SK-N-SH (cell line): ENCODE measurements at regions not wholly inside any gene's neighbourhood (a gene's known extent, or its start where the extent isn't known, plus 50 kb on each side); places are given as distances from the start of the nearest gene placed in this dataset.

Experiments used
- CTCF ChIA-PET: fragments of 300-600, 350-600 bp; formaldehyde crosslinking; extraction: SDS; loops from one replicate; lab custom pipeline; 2021; lab: Yijun Ruan, JAX
- POLR2A ChIA-PET: fragments of 350-600 bp; sonication (Branson Sonifier 250); formaldehyde crosslinking; extraction: SDS; loops from one replicate; lab custom pipeline; 2020; ENCODE audit warnings: antibody characterized with exemption, inconsistent platforms; lab: Yijun Ruan, JAX
- DNase-seq: peaks from one replicate; pipeline ENCODE4 v3.0.0; 2012
- H2AFZ ChIP-seq: fragments of 200-600 bp; sonication (generic); 2 replicates; pipeline ENCODE4 v1.8.1; 2016; ENCODE audit warnings: antibody characterized with exemption, mild to moderate bottlenecking, low read depth
- H3F3A ChIP-seq: fragments of 200-600 bp; sonication (generic); replicated peaks from 2 replicates; pipeline ENCODE3; 2016; ENCODE audit warnings: antibody characterized with exemption, mild to moderate bottlenecking; ENCODE audit not compliant: insufficient read depth
- H3K27ac ChIP-seq, 2 experiments: fragments of 200-500 bp in 1 of 2; fragments of 200-600 bp in 1 of 2; sonication (Bioruptor generic) in 1 of 2; sonication (generic), shearing (Covaris generic) in 1 of 2; 2 replicates each; pipeline versions ENCODE4 v1.5.1 to v1.6.1; 2014 to 2016; ENCODE audit warnings: low read depth in 2 of 2, inconsistent platforms in 1 of 2, low read length in 1 of 2, mild to moderate bottlenecking in 1 of 2, mixed read lengths in 1 of 2
- H3K27me3 ChIP-seq: fragments of 200-600 bp; sonication (generic), shearing (Covaris generic); 2 replicates; pipeline ENCODE4 v1.6.1; 2016; ENCODE audit warnings: mixed run types; ENCODE audit not compliant: insufficient read depth
- H3K36me3 ChIP-seq, 2 experiments: fragments of 200-500 bp in 1 of 2; fragments of 200-600 bp in 1 of 2; sonication (Bioruptor generic) in 1 of 2; sonication (generic) in 1 of 2; replicated peaks in 1 of 2; 2 replicates each; pipeline versions ENCODE3 to v1.5.1; 2014 to 2016; ENCODE audit warnings: low read length in 1 of 2, mild to moderate bottlenecking in 1 of 2; ENCODE audit not compliant: insufficient read depth in 2 of 2, control insufficient read depth in 1 of 2
- H3K4me1 ChIP-seq, 2 experiments: fragments of 200-500 bp in 1 of 2; fragments of 200-600 bp in 1 of 2; sonication (Bioruptor generic) in 1 of 2; sonication (generic), shearing (Covaris generic) in 1 of 2; 2 replicates each; pipeline versions ENCODE4 v1.5.1 to v1.6.1; 2014 to 2016; ENCODE audit warnings: low read depth in 1 of 2, low read length in 1 of 2, mixed run types in 1 of 2; ENCODE audit not compliant: insufficient read depth in 2 of 2, control insufficient read depth in 1 of 2
- H3K4me2 ChIP-seq: fragments of 200-600 bp; sonication (generic), shearing (Covaris generic); 2 replicates; pipeline ENCODE4 v1.6.1; 2017; ENCODE audit warnings: mixed run types
- H3K4me3 ChIP-seq, 2 experiments: fragments of 200-500 bp in 1 of 2; fragments of 200-600 bp in 1 of 2; sonication (Bioruptor generic) in 1 of 2; sonication (generic), shearing (Covaris generic) in 1 of 2; 2 replicates each; pipeline versions ENCODE4 v1.5.1 to v1.8.1; 2014 to 2016; ENCODE audit warnings: low read depth in 2 of 2, inconsistent platforms in 1 of 2, low read length in 1 of 2, mild to moderate bottlenecking in 1 of 2, mixed read lengths in 1 of 2, moderate library complexity in 1 of 2
- H3K79me2 ChIP-seq: fragments of 200-600 bp; sonication (generic); 2 replicates; pipeline ENCODE4 v1.8.1; 2017; ENCODE audit warnings: mild to moderate bottlenecking; ENCODE audit not compliant: insufficient read depth
- H3K9ac ChIP-seq: fragments of 200-600 bp; sonication (generic); 2 replicates; pipeline ENCODE4 v1.6.1; 2017; ENCODE audit warnings: mixed run types
- H3K9me2 ChIP-seq: fragments of 200-600 bp; sonication (generic); 2 replicates; pipeline ENCODE4 v1.6.1; 2017; ENCODE audit warnings: mixed run types
- H3K9me3 ChIP-seq: fragments of 200-600 bp; sonication (generic); 2 replicates; pipeline ENCODE4 v1.6.1; 2017; ENCODE audit warnings: mixed run types, mild to moderate bottlenecking, moderate library complexity
- H4K20me1 ChIP-seq: fragments of 200-600 bp; sonication (generic); 2 replicates; pipeline ENCODE4 v1.6.1; 2017; ENCODE audit warnings: mild to moderate bottlenecking, mixed run types; ENCODE audit not compliant: insufficient read depth
- CHD2 ChIP-seq: fragments of 150-350 bp; IDR thresholded peaks from 2 replicates; pipeline ENCODE4 v1.6.1; 2018; ENCODE audit warnings: low read length; ENCODE audit not compliant: partially characterized antibody
- FOXJ3 ChIP-seq: sonication (generic); formaldehyde crosslinking; IDR thresholded peaks from 2 replicates; pipeline ENCODE4 v1.5.1; 2020; ENCODE audit warnings: mild to moderate bottlenecking, missing genetic modification reagents
- MAX ChIP-seq: IDR thresholded peaks from 2 replicates; pipeline ENCODE4 v1.4.0; 2012; ENCODE audit warnings: low read depth
- NRF1 ChIP-seq: IDR thresholded peaks from 2 replicates; pipeline ENCODE4 v1.6.1; 2012; ENCODE audit warnings: low read depth, mild to moderate bottlenecking, low read length
- RAD21 ChIP-seq: IDR thresholded peaks from 2 replicates; pipeline ENCODE4 v1.6.1; 2012; ENCODE audit warnings: mild to moderate bottlenecking, low read length
- RCOR1 ChIP-seq: fragments of 150-350 bp; IDR thresholded peaks from 2 replicates; pipeline ENCODE4 v1.6.1; 2017; ENCODE audit warnings: antibody characterized with exemption, low read length
- REST ChIP-seq: IDR thresholded peaks from 2 replicates; pipeline ENCODE4 v1.6.1; 2012; ENCODE audit warnings: mild to moderate bottlenecking, low read depth, low read length, moderate library complexity
- YY1 ChIP-seq: IDR thresholded peaks from 2 replicates; pipeline ENCODE4 v1.4.0; 2012; ENCODE audit warnings: low read depth, mild to moderate bottlenecking
- WGBS: methylation state at CpG from one replicate; pipeline ENCODE4 v1.1.6; 2017; ENCODE audit warnings: low lambda C conversion rate; 5-methylcytosine and 5-hydroxymethylcytosine counted together
- TF ChIP-seq, protein P1 (sequence below): IDR thresholded peaks from 2 replicates; pipeline ENCODE4 v1.4.0; 2012; ENCODE audit warnings: low read depth, borderline replicate concordance
- TF ChIP-seq, protein P2 (sequence below): IDR thresholded peaks from 2 replicates; pipeline ENCODE4; 2012

DNA sequence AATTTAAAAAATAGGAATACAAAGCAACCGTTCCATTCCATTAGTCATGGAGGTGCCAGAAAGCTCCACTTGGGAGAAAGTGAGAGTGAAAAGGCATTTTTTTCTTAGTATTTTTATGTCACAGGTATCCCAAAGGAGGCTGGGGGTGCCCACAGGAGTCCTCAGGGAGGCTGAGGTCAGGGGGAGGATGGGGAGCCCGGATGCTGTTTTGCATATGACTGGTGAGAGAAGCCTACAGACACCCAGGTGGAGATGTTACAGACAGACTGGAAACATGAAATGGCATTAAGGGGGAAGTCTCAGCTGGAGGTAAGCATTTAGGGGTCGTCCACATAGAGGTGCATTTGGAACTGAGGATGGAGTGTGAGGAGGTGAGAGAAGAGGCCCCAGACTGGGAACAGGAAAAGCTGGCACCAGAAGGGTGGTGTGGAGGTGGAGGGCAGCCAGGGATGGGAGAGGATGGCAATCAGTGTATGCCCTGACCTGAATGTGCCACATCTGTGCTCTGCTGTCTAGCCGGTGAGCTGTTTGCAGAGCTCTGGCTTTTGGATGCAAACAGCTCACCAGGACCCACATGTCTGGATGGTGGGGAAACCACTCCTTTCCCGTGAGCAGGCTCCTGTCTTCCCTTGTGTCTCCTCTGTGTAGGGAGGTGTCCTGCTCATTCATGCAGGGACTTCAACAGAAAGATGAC, 101.1 kb downstream of the RAMP3 start (continued):
- no peak for TF ChIP-seq REST
- TF ChIP-seq, protein P1, sequence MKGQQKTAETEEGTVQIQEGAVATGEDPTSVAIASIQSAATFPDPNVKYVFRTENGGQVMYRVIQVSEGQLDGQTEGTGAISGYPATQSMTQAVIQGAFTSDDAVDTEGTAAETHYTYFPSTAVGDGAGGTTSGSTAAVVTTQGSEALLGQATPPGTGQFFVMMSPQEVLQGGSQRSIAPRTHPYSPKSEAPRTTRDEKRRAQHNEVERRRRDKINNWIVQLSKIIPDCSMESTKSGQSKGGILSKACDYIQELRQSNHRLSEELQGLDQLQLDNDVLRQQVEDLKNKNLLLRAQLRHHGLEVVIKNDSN = no peak
- TF ChIP-seq RCOR1 = no peak
- no peak for TF ChIP-seq RAD21
- TF ChIP-seq CHD2 = no peak

GRCh38 chr7:45259227-45259596, 101.6 kb downstream of the RAMP3 start:
- ChIA-PET CTCF (interaction anchor here (0.7 to 6.6 kb wide), 49 partner anchors 8 to 595 kb away, joined by 3 to 201 read pairs (median 6); partner anchors contain the start of gene RAMP3), POLR2A (no interaction called here)
- 56% methylated on average over 4 of the region's 4 CpGs for WGBS
- no peak overlapping the region for H3K9ac ChIP-seq
- no peak for TF ChIP-seq MAX
- TF ChIP-seq YY1 = no peak
- TF ChIP-seq, protein P2, sequence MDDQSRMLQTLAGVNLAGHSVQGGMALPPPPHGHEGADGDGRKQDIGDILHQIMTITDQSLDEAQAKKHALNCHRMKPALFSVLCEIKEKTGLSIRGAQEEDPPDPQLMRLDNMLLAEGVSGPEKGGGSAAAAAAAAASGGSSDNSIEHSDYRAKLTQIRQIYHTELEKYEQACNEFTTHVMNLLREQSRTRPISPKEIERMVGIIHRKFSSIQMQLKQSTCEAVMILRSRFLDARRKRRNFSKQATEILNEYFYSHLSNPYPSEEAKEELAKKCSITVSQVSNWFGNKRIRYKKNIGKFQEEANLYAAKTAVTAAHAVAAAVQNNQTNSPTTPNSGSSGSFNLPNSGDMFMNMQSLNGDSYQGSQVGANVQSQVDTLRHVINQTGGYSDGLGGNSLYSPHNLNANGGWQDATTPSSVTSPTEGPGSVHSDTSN = no peak
- no peak for TF ChIP-seq NRF1
- no peak for TF ChIP-seq REST
- TF ChIP-seq FOXJ3 (CRISPR knock-in tag) = no peak
- H3K4me1 ChIP-seq = peaks cover 0 to 11% of the 10 kb centered on the region in 2 experiments; a peak in 1 of 4 replicates
- no peaks in the 10 kb centered on the region for H3F3A ChIP-seq
- no peak overlapping the region for H2AFZ ChIP-seq
- DNase-seq = no peak
- no peak overlapping the region for H3K4me3 ChIP-seq
- H3K9me3 ChIP-seq = no peaks in the 10 kb centered on the region
- H3K4me2 ChIP-seq = no peak overlapping the region
- H3K79me2 ChIP-seq = no peaks in the 10 kb centered on the region
- peaks cover 13% of the 10 kb centered on the region; the same call in 1 of the 2 replicates for H3K27me3 ChIP-seq
- H3K27ac ChIP-seq = no peak overlapping the region
- no peaks in the 10 kb centered on the region for H3K9me2 ChIP-seq
- no peaks in the 10 kb centered on the region for H3K36me3 ChIP-seq
- no peaks in the 10 kb centered on the region for H4K20me1 ChIP-seq
